Activated naive CD8-positive, alpha-beta T cell (primary cell): ENCODE measurements at regions not wholly inside any gene's neighbourhood (a gene's known extent, or its start where the extent isn't known, plus 50 kb on each side); places are given as distances from the start of the nearest gene placed in this dataset.

ENCODE experiments used
- H3K27ac Mint-ChIP-seq: one replicate; pipeline ENCODE4 v1.8.0; 2021; ENCODE audit warnings: mixed read lengths
- H3K27me3 Mint-ChIP-seq: one replicate; pipeline ENCODE4 v1.8.0; 2021; ENCODE audit warnings: mixed read lengths
- H3K36me3 Mint-ChIP-seq: one replicate; pipeline ENCODE4 v1.8.0; 2021; ENCODE audit warnings: mixed read lengths
- H3K4me1 Mint-ChIP-seq: one replicate; pipeline ENCODE4 v1.8.0; 2021; ENCODE audit warnings: low read depth, mixed read lengths
- H3K4me3 Mint-ChIP-seq: one replicate; pipeline ENCODE4 v1.8.0; 2021; ENCODE audit warnings: mild to moderate bottlenecking, mixed read lengths
- H3K9me3 Mint-ChIP-seq: one replicate; pipeline ENCODE4 v1.8.0; 2021; ENCODE audit warnings: low read depth, mixed read lengths

DNA sequence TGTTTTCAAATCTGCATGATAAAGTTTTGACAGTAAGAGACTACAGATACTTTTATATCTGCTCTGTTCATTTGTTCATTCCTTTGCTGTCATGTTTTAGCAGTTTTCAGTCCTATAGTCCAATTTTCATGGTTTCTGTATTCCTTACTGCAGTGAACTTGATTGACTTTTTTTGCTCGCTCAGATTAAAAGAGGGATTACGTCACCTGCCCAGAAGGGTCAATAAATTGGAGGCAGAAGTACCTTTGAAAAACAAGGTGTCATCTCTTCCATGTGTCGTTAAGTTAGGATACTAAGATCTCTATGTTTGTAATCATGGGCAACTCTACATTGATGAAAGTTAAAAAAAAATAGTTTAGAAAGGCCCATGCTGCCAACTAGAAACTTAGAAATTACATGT lies 250.1 kb upstream of the SMIM31 start:
- peaks cover 4% of the 10 kb centered on the region for H3K9me3 Mint-ChIP-seq
- H3K27ac Mint-ChIP-seq: no peak overlapping the region
- H3K36me3 Mint-ChIP-seq: no peaks in the 10 kb centered on the region
- H3K4me1 Mint-ChIP-seq: no peaks in the 10 kb centered on the region
- H3K27me3 Mint-ChIP-seq: no peaks in the 10 kb centered on the region
- H3K4me3 Mint-ChIP-seq: no peak overlapping the region

DNA sequence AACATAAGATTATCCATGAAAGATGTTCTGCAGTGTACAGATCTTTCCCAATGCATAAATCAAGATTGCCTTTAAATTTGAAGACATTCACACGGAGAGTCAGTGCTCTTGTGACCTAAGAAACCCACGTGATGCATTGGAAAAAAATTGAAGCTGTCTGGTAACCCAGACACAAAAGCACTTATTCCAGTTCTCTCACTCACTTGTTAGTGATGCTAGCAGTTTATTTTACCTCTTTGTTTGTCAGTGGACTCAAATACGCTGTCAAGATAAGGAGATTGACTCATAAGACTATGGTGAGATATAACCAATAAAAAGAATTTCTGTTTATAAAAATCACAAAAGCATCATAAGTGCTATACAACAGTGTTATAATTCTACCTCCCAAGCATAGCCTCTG lies 245.8 kb upstream of the SMIM31 start:
- no peaks in the 10 kb centered on the region for H3K4me1 Mint-ChIP-seq
- H3K27me3 Mint-ChIP-seq: no peaks in the 10 kb centered on the region
- H3K36me3 Mint-ChIP-seq: no peaks in the 10 kb centered on the region
- no peak overlapping the region for H3K27ac Mint-ChIP-seq
- no peaks in the 10 kb centered on the region for H3K9me3 Mint-ChIP-seq
- no peak overlapping the region for H3K4me3 Mint-ChIP-seq

DNA sequence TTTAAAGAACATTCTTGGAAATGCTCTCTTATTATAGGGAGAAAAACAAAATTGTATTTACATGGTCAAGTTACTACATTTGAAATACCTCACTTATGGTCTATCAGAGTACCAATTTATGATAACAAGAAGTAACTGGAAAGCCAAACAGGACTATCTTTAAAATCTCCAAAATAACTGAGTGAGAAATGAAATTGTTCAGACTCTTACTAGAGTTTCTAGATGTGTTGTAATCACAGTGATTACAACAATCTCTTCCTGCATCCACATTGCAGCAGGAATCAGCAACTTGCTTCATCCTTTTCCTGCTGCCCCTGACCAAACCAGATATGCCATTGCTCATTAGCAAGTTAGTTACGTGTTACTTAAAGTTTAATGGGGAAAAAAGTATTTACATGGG lies 245.2 kb upstream of the SMIM31 start:
- Mint-ChIP-seq H3K9me3 (no peaks in the 10 kb centered on the region), H3K27me3 (no peaks in the 10 kb centered on the region), H3K4me3 (no peak overlapping the region), H3K4me1 (no peaks in the 10 kb centered on the region), H3K27ac (no peak overlapping the region), H3K36me3 (no peaks in the 10 kb centered on the region)

DNA sequence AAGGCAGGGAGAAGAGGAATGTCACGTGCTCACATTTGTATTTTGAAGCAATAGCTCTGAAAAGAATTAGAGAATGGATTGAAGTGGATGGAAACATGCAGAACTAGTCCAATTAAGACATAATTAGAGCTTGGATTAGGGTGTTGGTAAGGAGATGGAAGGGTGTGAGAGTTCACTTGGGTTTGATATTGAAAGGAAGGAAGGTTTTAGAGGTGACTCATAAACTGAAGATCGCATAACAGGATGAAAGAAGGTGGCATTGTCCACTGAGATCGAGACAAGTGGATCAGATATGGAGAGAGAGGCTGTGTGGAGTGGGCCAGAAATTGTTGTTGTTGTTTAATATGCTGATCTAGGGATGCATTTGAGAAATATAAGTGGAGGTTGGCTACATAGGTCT lies 244.0 kb upstream of the SMIM31 start:
- no peak overlapping the region for H3K27ac Mint-ChIP-seq
- H3K4me3 Mint-ChIP-seq: no peak overlapping the region
- H3K4me1 Mint-ChIP-seq: no peaks in the 10 kb centered on the region
- no peaks in the 10 kb centered on the region for H3K9me3 Mint-ChIP-seq
- H3K27me3 Mint-ChIP-seq: no peaks in the 10 kb centered on the region
- H3K36me3 Mint-ChIP-seq: no peaks in the 10 kb centered on the region

DNA sequence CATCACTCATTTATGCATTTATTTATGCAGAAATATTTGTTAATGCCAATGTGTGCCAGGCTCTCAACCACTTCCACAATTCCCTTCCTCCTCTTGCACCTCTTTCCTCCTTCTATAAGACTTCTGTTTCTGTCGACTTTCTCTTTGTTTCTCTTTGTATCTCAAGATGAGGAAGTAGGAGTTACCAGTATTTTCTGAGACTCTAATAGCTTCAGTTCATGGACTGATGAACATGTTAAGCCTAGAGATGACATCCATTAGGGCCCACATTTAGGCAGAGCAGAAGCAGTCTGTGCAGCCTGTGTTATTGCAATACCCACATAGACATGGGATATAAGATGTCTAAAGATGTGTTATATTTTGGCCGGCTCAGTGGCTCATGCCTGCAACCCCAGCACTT lies 241.8 kb upstream of the SMIM31 start:
- Mint-ChIP-seq H3K27me3 (no peaks in the 10 kb centered on the region), H3K4me1 (no peaks in the 10 kb centered on the region), H3K36me3 (no peaks in the 10 kb centered on the region), H3K4me3 (no peak overlapping the region), H3K27ac (no peak overlapping the region), H3K9me3 (no peaks in the 10 kb centered on the region)

DNA sequence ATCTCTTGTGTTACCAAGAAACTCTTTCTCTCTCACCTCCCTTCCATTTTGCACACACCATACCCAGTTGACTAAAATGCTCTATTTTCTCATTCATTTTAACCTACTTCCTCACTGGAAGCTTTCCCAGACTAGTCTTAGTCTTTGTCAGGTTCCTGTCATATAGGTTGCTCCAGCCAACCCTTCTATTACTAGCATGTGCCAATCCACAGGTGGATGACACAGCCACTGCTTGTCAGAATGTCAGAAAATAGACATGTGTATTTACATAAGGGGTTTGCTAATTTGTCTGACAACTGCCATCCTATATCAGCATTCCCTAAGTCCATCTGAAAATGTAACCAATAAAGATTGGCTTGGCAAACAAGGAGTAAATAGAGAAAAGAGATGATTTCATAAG lies 239.2 kb upstream of the SMIM31 start:
- H3K27ac Mint-ChIP-seq: no peak overlapping the region
- H3K4me1 Mint-ChIP-seq: no peaks in the 10 kb centered on the region
- H3K27me3 Mint-ChIP-seq: no peaks in the 10 kb centered on the region
- H3K4me3 Mint-ChIP-seq: no peak overlapping the region
- H3K36me3 Mint-ChIP-seq: no peaks in the 10 kb centered on the region
- H3K9me3 Mint-ChIP-seq: no peaks in the 10 kb centered on the region

DNA sequence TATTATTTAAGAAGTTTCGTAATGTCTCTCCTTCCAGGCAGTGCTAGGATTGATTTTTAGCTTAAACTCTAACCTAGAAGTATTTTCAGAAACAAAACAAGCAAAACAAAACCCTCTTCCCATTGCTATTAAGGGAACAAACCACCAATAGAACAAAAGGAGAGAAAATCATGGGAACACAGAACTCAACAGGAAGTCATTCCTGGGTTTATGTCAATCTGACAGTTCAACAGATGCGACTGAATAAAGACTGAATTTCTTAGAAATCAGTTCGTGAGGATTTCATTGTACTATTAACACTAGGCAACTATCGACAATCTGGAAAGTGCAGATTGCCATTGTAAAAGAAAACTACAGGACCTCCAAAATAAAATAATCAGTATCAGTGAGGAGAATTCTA lies 229.1 kb upstream of the SMIM31 start:
- Mint-ChIP-seq H3K36me3 (no peaks in the 10 kb centered on the region), H3K27me3 (peaks cover 2% of the 10 kb centered on the region), H3K9me3 (no peaks in the 10 kb centered on the region), H3K4me1 (no peaks in the 10 kb centered on the region), H3K27ac (no peak overlapping the region), H3K4me3 (no peak overlapping the region)

DNA sequence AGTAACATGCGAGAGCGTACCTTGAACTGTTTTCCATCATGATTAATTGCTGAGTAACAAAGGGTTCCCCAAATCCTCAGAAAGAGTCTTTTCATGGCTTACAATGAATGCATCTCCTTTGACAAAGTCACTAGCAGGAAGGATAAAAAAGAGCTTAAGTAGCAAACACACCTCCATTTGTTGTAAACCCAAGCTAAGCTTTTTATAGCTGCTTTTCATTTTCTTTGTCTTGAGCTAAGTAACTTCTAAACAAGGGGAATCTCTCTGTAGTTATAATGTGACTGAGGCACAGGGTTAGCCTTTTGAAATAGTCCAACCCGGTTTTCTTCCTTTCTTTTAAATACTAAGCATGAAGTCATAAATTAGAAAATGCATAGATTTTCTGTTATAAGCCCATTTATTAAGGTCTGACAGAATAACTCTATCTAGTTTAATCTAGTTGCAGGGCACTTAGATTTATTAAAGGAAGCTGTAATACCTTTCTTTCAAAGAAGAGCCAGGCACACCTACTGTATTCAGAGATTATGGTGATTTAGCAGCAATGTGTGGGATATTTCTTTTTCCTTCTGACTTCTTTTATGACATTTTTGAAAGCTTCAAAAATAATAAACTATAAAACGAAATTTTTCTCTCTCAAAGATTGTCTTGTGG lies 226.9 kb upstream of the SMIM31 start:
- Mint-ChIP-seq H3K4me1 (no peaks in the 10 kb centered on the region), H3K27ac (no peak overlapping the region), H3K27me3 (peaks cover 2% of the 10 kb centered on the region), H3K9me3 (peaks cover 10% of the 10 kb centered on the region), H3K4me3 (no peak overlapping the region), H3K36me3 (no peaks in the 10 kb centered on the region)

DNA sequence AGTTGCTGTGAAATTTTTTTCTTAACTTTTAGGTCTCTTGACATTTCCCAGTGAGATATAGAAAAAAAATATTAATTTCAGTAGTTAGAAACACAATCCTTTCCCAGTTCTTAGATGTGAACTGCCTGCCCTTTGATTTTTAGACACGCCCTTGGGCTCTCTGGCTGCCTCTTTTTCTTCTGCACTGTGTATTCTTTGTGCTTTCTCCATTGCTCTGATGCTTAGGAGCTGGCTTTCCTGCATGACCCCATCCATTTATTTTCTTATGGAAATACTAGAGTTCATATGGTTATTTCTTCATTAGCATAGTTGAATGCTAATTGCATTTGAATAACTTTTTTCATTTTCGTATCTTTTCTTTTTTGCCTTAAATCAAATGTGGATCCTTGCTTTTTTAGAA lies 224.9 kb upstream of the SMIM31 start:
- peaks cover 2% of the 10 kb centered on the region for H3K27me3 Mint-ChIP-seq
- no peak overlapping the region for H3K4me3 Mint-ChIP-seq
- H3K4me1 Mint-ChIP-seq: no peaks in the 10 kb centered on the region
- peaks cover 10% of the 10 kb centered on the region for H3K9me3 Mint-ChIP-seq
- no peaks in the 10 kb centered on the region for H3K36me3 Mint-ChIP-seq
- no peak overlapping the region for H3K27ac Mint-ChIP-seq

DNA sequence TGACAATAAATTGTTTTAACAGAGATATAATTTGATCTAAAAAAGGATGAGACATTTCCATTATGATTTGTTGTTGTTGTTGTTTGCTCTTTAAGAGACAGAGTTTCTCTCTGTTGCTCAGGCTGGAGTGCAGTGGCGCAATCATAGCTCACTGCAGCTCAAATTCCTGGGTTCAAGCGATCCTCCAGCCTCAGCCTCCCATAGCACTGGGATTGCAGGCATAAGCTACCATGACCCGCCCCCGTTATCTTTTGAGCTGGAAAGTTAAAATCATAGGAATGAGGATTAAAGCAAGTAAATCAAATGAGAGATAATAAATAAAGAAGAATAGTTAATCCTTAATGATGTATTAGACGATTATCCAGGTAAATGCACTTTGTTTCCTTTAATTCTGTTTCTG lies 224.4 kb upstream of the SMIM31 start:
- no peaks in the 10 kb centered on the region for H3K36me3 Mint-ChIP-seq
- peaks cover 2% of the 10 kb centered on the region for H3K27me3 Mint-ChIP-seq
- no peak overlapping the region for H3K4me3 Mint-ChIP-seq
- no peak overlapping the region for H3K27ac Mint-ChIP-seq
- H3K9me3 Mint-ChIP-seq: peaks cover 10% of the 10 kb centered on the region
- H3K4me1 Mint-ChIP-seq: no peaks in the 10 kb centered on the region

DNA sequence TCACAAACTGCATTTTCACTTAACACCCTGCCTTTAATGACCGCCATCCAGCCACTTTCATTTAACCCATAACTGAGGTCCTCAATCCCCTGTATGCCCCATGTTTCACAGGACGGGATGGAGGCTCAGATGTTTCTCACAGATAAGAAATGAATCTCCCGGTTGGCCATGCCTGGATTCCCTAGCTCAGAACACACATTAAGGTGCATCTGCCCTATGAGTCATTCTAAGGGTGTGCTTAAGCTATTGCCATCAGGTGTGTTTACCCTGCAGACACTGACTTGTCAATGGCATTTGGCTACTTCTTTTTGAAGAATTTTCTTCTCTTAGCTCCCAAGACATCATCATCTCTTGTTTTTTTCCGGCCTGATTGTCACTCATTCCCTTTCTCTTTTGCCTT lies 222.6 kb upstream of the SMIM31 start:
- Mint-ChIP-seq H3K27me3 (peaks cover 2% of the 10 kb centered on the region), H3K4me3 (no peak overlapping the region), H3K4me1 (no peaks in the 10 kb centered on the region), H3K36me3 (no peaks in the 10 kb centered on the region), H3K9me3 (peaks cover 10% of the 10 kb centered on the region), H3K27ac (no peak overlapping the region)

DNA sequence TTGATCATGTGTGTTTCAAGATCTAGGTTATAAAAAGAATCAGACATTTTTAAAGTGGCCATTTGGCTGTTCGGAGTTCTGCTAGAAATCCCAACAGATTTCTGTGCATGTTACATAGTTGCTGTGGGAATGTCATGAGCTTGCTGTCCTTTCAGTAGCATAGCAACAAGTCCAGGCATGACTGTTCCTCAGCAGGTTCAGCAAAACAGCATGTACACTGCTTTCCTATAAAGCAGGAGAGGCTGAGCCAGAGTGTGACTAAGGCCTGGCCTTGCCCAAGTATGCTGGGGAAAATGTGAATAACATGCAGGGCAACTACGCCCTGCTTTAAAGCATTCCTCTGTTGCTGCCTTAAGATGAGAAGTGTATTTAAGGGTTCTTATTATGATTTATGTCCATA lies 217.1 kb upstream of the SMIM31 start:
- Mint-ChIP-seq H3K4me3 (no peak overlapping the region), H3K9me3 (peaks cover 2% of the 10 kb centered on the region), H3K4me1 (no peaks in the 10 kb centered on the region), H3K27me3 (no peaks in the 10 kb centered on the region), H3K27ac (no peak overlapping the region), H3K36me3 (no peaks in the 10 kb centered on the region)

DNA sequence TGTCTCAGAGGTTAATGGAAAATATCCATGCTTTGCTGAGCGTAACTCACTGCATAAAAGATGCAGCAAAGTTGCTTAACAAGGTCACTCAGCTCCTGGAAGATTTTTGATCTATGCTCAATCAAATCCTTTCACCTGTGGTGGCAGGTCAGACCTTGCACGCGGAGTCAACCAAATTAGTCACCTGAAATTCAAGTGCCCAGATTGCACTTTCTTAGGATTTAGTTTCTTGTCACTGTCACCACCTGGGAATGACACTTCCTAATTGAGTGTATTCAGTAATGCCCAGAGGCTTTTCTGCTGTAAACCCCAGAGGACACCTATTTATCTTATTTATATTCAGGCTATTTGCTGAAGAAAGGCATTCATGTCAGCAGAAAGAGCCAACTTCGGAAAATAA lies 215.8 kb upstream of the SMIM31 start:
- Mint-ChIP-seq H3K4me3 (no peak overlapping the region), H3K36me3 (no peaks in the 10 kb centered on the region), H3K27me3 (no peaks in the 10 kb centered on the region), H3K4me1 (no peaks in the 10 kb centered on the region), H3K9me3 (no peaks in the 10 kb centered on the region), H3K27ac (no peak overlapping the region)

DNA sequence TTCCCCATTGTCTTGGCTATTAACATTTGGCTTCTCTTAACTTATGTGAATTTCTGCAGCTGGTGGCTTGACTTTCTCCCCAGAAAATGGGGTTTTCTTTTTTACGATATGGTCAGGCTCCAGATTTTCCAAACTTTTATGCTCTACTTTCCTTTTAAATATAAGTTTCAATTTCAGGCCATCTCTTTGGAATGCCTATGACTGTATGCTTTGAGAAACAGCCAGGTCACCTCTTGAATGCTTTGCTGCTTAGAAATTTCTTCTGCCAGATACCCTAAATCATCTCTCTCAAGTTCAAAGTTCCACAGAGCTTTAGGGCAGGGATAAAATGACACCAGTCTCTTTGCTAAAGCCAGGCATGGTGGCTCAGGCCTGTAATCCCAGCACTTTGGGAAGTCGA lies 212.9 kb upstream of the SMIM31 start:
- Mint-ChIP-seq H3K36me3 (no peaks in the 10 kb centered on the region), H3K27ac (no peak overlapping the region), H3K27me3 (no peaks in the 10 kb centered on the region), H3K9me3 (no peaks in the 10 kb centered on the region), H3K4me1 (no peaks in the 10 kb centered on the region), H3K4me3 (no peak overlapping the region)

DNA sequence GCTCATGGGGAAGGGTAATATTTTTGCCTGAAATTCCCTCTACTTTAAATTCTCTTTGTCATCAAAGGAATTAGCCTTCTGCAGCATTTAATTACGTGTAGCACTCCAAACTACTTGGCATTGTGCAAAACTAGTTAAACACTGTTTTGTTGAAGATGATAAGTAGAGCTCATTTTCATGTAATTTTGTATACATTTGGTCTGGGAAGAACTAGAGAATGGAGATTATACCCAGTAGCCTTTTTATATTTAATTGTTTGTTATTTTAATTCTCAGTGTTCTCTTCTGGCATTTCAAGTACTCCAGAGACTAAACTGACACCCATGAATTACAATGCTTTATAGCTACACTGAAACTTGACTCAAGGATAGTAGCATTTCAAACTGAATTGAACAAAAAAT lies 211.5 kb upstream of the SMIM31 start:
- Mint-ChIP-seq H3K4me3 (no peak overlapping the region), H3K27ac (no peak overlapping the region), H3K9me3 (no peaks in the 10 kb centered on the region), H3K4me1 (no peaks in the 10 kb centered on the region), H3K36me3 (no peaks in the 10 kb centered on the region), H3K27me3 (no peaks in the 10 kb centered on the region)

DNA sequence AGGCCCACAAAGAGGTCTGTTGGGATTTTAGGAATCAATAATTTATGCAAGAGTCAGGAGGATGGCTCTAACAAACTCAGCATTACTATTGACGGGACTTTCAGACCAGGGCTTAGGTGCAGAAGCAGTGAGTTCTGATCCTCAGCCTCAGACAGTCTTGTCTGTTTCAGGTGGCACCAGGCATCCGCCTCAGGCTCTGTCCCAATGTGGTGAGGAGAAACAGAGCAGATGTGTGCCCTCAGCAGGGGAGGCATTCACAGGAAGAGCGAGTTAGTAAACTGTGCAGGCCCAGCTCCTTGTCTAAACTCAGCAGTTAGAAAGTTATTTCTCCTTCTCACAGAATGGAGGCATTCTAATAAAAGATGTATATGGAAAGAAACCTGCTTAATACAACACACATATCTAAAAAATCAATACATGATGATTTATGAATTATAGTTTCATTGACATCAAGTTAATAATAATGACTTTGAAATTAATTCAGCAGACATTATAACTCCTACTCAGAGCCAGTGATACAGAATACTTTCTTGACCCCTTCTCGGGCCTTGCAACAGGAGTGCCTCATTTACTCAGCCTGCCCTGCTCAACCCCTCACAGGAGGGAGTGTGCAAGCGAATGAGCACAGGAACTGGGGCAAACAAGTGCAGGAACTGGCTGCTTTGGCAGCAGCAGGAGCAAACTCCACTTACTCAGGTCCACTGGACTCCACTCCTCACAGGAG lies 202.8 kb upstream of the SMIM31 start:
- Mint-ChIP-seq H3K27ac (no peak overlapping the region), H3K4me3 (no peak overlapping the region), H3K36me3 (no peaks in the 10 kb centered on the region), H3K27me3 (no peaks in the 10 kb centered on the region), H3K4me1 (no peaks in the 10 kb centered on the region), H3K9me3 (peaks cover 7% of the 10 kb centered on the region)
